OCI-M1 (cell line): ENCODE measurements at regions not wholly inside any gene's neighbourhood (a gene's known extent, or its start where the extent isn't known, plus 50 kb on each side); places are given as distances from the start of the nearest gene placed in this dataset.
"Not testable (repeated sequence)": the region's sequence is repeated elsewhere in the genome, so short reads cannot be mapped to it uniquely, and the experiment has no call there.

Experiments
- DNase-seq: peaks from one replicate; lab custom pipeline; 2025; lab: John Stamatoyannopoulos, UW

DNA sequence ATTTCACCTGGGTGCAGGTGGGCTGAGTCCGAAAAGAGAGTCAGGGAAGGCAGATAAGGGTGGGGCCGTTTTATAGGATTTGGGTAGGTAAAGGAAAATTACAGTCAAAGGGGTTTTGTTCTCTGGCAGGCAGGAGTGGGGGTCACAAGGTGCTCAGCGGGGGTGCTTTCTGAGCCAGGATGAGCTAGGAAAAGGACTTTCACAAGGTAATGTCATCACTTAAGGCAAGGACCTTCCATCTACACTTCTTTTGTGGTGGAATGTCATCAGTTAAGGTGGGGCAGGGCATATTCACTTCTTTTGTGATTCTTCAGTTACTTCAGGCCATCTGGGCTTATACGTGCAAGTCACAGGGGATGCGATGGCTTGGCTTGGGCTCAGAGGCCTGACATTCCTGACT is 68.6 kb upstream of the ARG1 start:
- not testable (repeated sequence) for DNase-seq

DNA sequence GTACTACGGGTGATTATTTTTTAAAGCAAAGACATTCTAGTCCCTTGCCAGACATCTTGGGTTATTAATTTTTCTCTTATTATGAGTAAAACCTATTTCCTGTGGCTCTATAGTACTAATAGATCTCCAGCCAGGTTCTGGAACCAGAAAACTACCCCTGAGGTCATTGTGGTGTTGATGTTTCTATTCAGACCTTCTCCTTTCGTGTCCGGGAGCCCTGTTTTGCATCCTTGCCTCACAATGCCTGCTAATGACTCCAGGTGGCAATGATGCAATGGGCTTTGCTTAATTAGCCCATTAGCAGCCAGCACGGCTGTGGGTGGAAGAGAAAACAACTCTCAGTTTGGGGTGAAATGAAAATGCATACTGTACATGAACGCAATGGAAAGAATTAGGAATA is 62.9 kb upstream of the ARG1 start:
- no peak for DNase-seq

DNA sequence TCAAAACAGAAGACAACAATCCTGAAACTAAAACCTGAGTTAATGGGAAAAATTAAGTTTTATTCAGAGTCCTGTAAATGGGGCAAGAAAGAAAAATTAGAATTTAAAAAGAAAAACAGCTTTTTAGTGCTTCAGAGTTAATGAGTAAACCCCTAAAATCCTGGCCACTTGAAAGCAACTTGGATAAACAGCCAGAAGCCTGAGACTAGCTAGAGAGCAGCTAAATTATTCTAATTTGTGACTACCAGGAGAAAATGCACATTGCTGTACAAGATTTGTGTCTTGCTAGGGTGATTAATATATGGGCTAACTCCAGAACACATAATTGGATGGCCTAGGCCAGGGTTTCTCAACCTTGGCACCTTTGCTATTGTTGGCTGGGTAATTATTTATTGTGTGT is 62.4 kb upstream of the ARG1 start:
- no peak for DNase-seq

GRCh38 chr6:131519670-131520436 is 53.2 kb upstream of the ARG1 start:
- peak; percentile 76 for DNase-seq
